HG02938 (cell line): ENCODE measurements at regions not wholly inside any gene's neighbourhood (a gene's known extent, or its start where the extent isn't known, plus 50 kb on each side); places are given as distances from the start of the nearest gene placed in this dataset.
"Not testable (repeated sequence)": the region's sequence is repeated elsewhere in the genome, so short reads cannot be mapped to it uniquely, and the experiment has no call there.

Experiments used
- ATAC-seq: cut with Tn5 transposase; IDR thresholded peaks from one replicate; pipeline ENCODE4 v1.9.1; 2021; ENCODE audit warnings: mild to moderate bottlenecking, moderate library complexity; ENCODE audit not compliant: unreplicated experiment

- ATAC-seq: no peak
These were observed 379.1 kb downstream of the TENT5A start for GRCh38 chr6:81373414-81373813.

- ATAC-seq: no peak
These were observed 380.6 kb downstream of the TENT5A start for GRCh38 chr6:81371930-81372329.

GRCh38 chr6:81366972-81367371, 385.5 kb downstream of the TENT5A start:
- ATAC-seq: no peak

GRCh38 chr6:81362246-81362645, 390.2 kb downstream of the TENT5A start:
- no peak for ATAC-seq

GRCh38 chr6:81353262-81353661, 399.2 kb downstream of the TENT5A start:
- no peak for ATAC-seq

- ATAC-seq: not testable (repeated sequence)
These were observed 408.5 kb downstream of the TENT5A start for GRCh38 chr6:81344026-81344425.

- ATAC-seq: no peak
These were observed 411.5 kb downstream of the TENT5A start for GRCh38 chr6:81340946-81341345.

- no peak for ATAC-seq
These were observed 421.0 kb downstream of the TENT5A start for GRCh38 chr6:81331526-81331925.

- ATAC-seq: no peak
These were observed 423.8 kb downstream of the TENT5A start for GRCh38 chr6:81328700-81329099.

- ATAC-seq: no peak
These were observed 425.5 kb downstream of the TENT5A start for GRCh38 chr6:81326881-81327561.

- ATAC-seq: no peak
These were observed 442.7 kb downstream of the TENT5A start for GRCh38 chr6:81309811-81310210.

- ATAC-seq: no peak
These were observed 443.8 kb downstream of the TENT5A start for GRCh38 chr6:81308577-81309279.

GRCh38 chr6:81307651-81308214, 444.7 kb downstream of the TENT5A start:
- no peak for ATAC-seq

- no peak for ATAC-seq
These were observed 448.0 kb downstream of the TENT5A start for GRCh38 chr6:81304466-81304865.

GRCh38 chr6:81300961-81301360, 451.5 kb downstream of the TENT5A start:
- ATAC-seq: no peak

- ATAC-seq: no peak
These were observed 453.7 kb downstream of the TENT5A start for GRCh38 chr6:81298751-81299150.

- no peak for ATAC-seq
These were observed 457.2 kb downstream of the TENT5A start for GRCh38 chr6:81295310-81295709.

GRCh38 chr6:81293896-81294295, 458.6 kb downstream of the TENT5A start:
- ATAC-seq: no peak

GRCh38 chr6:81289229-81289628, 463.3 kb downstream of the TENT5A start:
- ATAC-seq: no peak

GRCh38 chr6:81265106-81265505, 487.4 kb downstream of the TENT5A start:
- no peak for ATAC-seq

GRCh38 chr6:81263531-81264168, 488.8 kb downstream of the TENT5A start:
- ATAC-seq: no peak

- ATAC-seq: no peak
These were observed 489.8 kb downstream of the TENT5A start for GRCh38 chr6:81262656-81263055.
